Activated effector memory CD4-positive, alpha-beta T cell treated with Interleukin-2 at 50 U/mL for 16 hours (primary cell): ENCODE measurements at regions not wholly inside any gene's neighbourhood (a gene's known extent, or its start where the extent isn't known, plus 50 kb on each side); places are given as distances from the start of the nearest gene placed in this dataset.

Experiments
- DNase-seq: peaks from one replicate; pipeline ENCODE4 v3.0.0-alpha.2; 2020

DNA sequence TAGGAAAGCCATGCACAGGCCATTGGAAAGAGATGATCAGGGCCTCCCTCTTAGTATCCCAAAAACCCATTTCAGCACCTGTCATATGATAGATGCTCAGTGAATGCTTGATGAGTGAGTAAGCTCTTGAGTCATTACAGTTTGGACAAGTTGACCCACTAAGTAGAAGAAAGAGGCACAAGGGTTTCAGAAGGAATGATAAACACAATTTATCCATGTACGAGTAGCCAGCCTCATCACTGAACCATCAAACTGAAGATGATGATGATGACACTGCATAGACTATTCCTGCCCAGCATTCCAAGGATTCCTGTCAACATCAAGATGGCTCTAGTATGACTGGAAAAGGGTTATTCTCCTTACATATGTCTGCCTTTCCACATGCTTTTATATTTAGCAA lies 596.0 kb downstream of the BCL11A start:
- no peak for DNase-seq

DNA sequence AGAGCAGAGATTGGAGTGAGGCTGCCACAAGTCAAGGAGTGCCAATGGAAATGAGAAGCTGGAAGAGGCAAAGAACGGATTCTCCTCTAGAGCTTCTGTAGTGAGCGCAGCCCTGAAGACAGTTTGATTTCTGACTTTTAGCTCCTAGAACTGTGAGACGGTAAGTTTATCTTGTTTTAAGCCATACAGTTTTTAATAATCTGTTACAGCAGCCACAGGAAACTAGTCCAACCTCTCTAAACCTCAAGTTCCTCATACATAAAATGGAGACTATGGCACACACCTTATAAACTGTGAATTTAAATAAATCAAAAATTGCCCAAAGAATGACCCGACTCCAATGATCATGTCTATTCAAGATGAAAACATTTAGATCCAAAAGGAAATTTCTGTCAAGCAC lies 596.5 kb downstream of the BCL11A start:
- DNase-seq = no peak

DNA sequence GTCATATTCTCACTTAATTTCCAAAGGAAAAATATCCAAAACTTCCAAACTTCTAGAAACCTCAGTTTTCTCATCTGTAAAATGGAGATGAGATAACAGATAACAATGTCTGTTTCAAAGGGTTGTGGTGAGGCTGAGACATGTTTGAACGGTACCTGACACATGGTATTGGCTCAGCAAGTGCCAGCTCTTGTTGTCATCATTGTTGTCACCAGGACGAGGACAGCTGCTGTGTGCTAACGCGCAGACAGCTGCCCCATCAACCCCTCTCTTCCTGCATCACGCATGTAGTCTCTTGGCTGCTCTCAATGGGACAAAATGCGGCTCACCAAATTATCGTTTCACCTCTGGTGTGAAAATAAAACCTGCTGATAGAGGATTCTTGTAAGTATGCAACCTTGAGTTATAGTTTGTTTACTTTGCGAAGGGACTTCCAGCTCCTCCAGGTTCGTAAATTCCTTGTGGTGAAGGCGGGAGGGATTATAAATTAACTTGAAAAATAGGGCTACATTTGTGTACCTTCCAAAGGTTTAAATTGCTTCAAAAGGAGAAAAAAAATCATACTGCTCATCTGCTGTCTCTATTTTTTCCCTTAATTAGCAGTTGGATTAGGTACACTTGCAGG lies 605.4 kb downstream of the BCL11A start:
- no peak for DNase-seq

DNA sequence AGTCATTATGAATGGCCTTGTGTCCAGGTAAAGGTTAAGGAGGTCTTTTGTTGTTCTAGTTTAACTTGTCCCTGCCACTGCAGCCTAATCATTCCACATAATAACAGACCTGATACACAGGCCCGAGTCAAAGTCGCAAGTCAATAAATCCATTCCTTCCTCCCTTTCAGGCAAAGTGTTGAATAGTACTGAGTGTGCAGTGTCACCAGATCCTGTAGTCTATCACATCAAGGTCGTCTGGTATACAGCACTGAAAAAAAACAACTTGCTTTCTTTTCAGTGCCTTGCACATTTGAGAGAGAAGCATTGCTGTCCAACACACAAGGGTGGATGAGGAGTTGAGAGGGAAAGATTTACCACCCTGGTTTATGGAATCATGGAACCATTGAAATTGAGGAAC lies 606.2 kb downstream of the BCL11A start:
- DNase-seq = no peak

DNA sequence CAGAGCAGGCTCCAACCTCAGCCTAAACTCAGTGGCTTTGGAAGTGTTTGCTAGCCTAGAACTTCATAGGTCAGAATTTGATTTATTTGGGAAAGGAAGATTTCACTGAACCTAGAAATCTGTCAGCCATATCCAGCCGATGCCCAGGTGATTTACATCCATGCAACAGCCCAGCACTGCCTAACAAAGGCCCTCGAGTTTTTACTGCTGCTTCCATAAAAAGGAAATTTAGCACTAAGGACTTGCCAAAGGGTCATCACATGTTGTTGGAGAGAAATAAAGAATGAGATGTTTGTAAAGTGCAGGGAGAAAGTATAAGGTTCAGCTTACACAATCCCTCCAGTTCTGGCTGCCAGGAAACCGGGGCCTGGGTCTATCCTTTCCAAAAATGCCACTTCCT lies 614.2 kb downstream of the BCL11A start:
- no peak for DNase-seq

DNA sequence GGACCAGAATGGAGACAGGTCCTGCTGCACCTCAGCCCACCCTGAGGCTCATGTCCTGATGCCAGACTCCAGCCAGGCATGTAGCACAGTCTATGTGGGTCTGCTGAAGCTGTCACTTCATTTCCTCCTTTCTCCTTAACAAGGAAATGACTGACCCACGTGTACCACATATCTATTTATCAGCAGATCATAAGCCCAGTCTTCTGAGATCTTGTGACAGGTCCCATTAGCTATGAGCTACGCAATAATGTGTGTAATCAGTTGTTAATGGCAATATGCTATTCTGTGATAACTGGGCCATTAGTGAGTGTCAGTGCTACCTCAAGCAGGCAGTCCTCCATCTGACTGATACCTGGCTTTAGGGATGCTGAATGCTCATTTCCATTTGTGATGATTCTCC lies 615.3 kb downstream of the BCL11A start:
- no peak for DNase-seq

DNA sequence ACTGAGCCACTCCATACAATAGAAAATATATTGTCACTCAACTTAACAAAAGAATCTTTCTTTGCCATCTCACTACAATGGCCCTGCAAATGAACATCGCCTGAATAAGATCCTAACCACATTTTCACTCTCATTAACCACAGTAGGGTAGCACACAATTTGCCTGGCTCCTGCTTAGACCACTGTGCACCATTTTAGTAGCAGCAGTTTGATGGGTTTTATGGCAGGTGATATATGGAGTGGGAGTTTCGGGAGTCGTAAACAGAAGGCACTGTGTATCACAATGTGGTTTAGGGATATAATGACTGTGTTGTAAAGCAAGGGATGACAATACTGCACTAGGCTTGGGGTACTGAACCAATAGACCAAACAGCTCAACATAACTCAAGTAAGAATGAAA lies 617.4 kb downstream of the BCL11A start:
- no peak for DNase-seq

DNA sequence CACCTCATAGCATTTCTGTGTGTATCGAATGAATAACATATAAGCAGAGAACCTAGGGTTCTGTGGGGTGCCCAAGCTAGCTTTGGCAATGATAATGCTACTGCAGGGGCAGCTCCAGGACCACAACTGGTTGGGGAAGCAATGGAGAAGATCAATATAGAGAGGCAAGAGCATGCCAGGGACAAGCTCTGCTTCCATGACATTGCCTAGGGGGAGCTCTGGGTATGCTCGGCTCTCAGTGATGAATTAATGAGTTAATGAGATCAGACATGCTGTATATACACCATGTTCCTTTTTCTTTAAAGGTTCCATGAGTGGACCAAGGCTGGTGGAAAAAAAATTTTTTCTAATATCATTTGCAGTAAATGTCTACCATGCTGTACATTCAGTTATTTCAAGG lies 618.4 kb downstream of the BCL11A start:
- no peak for DNase-seq

DNA sequence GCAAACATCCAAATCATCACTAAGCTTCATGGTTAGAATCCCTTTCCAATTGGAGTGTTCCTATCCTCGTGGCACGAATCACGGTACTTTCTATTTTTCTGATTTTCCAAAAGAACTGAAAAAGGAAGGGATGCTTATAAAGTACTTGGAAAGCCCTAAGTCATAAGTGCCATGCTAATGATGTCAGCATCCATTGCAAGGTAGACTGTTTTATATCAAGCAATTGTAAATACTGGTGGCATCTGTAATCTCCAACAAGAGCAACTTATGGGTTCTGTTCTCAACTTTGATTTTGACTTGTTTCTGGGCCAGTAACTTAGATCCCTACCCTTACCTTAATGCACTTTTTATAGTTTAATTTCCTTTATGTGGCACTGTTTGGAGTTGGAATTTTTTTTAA lies 619.5 kb downstream of the BCL11A start:
- no peak for DNase-seq

DNA sequence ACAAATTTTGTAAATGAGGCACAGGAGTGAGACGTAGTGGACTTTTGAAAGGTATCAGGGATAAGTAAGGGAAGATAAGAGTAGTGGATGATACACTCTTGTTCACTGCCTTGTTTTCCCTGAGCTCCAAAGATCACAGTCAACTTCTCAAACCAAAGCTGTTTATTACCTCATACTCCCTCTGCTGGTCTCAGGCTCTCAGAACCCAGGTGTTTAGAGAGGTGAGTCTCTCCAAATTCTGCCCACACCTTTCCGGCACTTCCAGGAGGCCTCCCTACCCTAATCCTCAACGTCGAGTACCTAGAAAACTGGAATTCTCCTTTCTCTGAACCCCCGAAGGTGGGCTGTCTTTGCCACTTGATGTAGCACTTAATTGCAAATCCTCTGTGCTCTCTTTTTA lies 621.1 kb downstream of the BCL11A start:
- no peak for DNase-seq

DNA sequence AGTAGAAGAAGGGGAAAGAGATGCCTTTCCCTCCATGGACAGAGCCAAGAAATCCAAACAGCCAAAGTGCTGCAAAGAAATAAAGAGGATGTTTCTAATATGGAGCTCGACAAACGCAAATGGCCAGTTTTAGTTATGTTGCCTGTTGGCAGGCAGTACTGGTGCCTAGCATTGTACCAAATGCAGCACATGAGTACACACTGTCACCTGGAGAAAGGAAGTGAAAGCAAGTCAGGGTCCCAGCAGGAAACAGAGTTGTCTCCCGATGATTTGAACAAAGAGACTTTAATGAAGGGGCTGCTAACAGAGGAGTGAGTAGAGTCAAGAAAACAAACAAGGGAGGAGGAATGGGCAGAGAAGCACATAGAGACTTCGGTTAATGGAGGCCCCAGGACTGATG lies 623.0 kb downstream of the BCL11A start:
- DNase-seq = no peak

DNA sequence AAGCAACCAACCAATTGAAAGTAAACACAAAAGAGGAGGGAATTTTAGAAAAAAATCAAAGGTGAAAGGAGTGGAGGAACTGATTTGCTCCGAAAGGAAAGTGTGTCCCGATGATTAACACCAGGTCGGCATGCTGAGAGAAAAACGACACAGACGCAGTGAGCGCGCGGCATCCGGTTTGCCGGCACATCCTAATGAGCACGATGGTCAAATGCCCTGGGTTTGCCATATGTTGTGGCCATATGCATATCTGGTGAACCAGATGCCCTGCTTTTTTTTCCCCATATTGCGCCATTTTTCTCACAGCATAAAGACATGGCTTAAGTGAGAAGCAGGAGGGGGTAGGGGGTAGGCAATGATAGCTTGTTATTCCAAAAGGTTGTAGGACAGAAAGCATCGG lies 626.7 kb downstream of the BCL11A start:
- DNase-seq = no peak

DNA sequence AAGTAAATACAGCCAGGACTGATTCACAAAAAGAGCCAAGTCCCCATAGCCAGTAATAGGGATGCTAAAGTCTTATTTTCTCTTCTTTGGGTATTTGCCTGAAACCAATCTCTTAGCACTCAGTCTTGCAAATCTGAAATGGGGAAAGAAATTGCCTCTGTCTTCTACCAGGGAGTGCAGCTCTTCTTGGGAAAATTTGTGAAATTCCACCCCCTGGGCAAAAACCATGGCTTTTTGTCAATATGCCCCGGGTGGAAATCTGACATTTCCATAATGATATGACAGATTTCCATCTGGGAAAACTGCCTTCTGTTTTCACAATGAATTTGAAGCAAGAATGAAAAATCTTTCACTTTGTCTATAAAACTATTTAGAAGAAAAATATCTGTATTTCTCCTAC lies 628.1 kb downstream of the BCL11A start:
- DNase-seq = no peak

DNA sequence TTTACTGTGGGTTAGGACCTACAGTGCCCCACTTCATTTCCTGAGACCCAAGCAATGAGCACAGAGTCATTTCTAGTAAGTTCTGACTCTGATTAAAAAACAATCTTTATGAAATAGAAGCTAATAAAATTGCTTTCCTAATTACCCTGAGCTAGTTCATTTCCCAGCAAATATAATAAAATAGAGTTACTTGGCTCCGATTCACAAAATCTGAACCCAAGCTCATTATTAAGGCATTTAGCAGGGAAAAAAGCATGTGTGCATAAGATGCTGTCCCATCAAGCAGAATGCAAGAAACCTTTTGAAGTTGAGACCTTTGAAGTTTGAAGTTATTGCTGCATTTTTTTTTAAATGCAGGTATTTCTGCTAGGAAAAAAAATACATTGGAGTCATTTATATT lies 629.1 kb downstream of the BCL11A start:
- DNase-seq = no peak

DNA sequence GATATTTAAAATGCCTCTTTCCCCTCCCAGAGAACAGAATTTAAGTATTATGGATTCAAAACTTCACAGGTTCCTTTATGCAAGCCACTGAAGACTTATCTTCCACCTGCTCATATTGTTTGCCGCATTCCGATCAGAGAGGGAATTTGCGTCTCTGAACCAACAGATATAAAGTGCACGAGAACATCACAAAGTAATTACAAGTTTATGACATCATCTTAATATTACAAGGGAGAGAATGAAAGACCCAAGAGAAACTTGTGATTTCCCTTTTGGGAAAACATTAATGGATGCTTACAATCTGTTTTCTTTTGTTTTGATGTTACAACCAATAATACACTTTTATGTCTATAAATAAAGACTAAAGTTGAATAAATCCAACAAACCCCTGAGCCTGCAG lies 631.0 kb downstream of the BCL11A start:
- no peak for DNase-seq

DNA sequence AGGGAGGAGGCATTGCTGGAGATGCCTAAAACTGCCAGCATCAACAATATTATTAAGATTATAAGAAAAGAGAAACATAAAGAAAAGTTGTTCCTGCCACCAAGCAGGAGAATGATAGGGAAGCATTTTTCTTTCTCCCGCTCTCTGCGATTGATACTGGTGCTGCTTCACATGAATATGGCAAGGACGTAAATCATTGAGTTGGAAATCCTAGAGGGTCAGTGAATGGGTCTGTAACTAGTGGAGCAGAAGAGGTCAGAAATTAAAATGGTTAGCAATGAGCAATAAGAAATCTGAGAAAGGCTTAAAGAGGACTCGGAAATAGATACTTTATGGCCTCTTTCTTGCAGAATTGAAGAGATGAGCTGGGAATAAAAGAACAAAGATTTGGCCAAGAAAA lies 631.7 kb downstream of the BCL11A start:
- no peak for DNase-seq

DNA sequence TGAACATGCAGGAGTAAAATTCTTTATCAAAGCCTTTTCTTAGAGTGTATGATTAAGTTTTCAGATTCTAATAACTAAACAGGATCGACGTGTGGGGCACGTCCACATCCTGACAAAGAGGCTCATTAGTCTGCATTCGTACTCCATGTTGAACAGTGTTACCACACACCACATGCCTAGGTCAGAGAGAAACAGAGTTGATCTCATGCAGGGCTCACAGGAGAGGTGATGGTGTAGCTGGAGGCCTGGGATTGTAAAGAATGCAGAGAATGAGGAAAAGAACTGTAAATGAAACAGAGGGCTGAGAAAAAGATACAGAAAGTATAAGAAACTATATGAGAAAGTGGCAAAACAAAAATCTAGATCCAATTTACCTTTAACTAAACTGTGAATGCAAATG lies 632.5 kb downstream of the BCL11A start:
- no peak for DNase-seq

DNA sequence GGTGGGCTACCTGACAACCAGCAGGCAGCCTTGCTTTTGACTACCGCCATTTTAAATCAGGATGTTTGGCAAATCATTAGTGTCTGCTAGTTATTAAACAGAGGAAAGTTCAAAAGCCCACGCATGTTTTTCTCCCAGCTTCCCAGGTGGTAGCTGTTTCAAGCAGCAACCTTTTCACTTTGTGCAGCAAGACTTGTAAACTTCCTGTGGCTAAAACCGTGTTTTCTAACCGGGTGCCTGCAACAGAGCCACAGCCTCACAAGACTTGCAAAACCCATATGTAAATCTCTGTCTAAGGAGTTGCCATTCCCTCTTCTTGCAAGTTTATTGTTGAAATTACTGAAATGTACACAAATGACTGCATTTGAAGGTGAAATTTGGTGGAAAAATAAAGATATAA lies 633.1 kb downstream of the BCL11A start:
- no peak for DNase-seq

DNA sequence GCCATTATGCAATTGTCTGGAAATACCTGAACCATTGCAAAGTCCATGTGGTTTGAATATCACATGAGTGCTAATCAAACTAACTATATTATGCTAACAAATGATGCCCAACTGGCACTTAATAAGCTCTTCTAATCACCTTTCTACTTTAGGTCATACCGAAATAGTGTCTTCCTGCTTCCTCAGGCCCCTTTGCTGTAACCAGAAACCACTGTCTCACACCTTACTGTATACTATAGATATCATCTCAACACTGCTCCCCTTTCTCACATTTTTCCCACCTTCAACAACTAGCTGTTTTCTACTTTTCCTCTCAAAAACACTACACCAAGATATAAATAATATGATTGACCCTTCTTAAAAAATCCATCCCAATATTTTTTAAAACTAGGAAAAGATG lies 633.9 kb downstream of the BCL11A start:
- no peak for DNase-seq

DNA sequence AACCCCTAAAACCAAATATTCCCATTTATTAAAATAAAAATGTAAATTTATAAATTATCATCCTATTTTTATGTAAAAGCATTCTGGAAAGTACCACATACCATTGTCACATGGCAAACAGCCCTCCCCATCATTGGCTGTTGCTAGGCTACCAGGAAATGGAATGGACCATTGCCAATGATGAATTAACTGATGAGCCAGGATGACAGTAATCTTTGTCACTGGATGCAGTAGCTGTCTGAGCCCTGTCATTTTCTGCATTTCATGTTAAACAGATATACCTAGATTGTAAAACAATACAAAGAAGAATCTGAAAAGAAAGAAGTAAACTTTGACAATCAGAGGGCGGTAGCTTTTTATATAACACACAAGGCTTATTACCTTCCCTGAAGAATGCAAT lies 641.4 kb downstream of the BCL11A start:
- DNase-seq = no peak

DNA sequence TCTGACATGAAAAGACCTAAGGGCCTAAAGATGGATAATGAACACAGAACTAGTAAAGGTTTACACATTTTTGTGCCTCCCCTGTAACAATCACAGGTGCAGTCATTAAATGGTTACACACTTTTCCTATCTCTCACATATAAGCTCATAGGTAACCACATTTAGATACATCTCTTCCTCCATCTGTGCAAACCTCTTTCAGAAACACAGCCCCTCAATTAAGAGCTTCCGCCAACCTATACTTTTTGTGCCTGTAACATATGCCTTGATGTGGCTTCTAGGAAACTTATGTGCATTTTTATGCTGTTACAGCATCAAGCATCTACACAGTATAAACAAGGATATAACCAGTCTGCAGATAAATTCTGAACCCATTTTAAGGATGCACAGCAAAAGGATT lies 643.3 kb downstream of the BCL11A start:
- DNase-seq = no peak

DNA sequence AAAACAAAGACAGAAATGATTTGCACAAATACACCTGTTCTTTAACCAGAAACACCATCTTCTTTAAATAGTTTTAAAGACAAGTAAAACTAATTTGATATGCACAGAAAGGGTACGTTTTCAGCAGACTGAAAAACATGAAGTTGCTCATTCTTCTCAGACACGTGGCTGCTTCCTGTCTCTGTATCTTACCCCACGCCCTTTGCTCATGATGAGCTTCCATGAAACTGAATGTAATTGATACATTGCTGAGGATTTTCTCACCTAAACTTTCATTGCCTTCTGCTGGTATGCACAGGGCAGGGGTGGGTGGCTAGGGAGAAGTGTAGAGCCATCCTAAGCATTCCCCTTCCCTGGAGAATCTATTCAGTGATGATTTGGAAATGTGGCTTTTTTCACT lies 644.3 kb downstream of the BCL11A start:
- no peak for DNase-seq

DNA sequence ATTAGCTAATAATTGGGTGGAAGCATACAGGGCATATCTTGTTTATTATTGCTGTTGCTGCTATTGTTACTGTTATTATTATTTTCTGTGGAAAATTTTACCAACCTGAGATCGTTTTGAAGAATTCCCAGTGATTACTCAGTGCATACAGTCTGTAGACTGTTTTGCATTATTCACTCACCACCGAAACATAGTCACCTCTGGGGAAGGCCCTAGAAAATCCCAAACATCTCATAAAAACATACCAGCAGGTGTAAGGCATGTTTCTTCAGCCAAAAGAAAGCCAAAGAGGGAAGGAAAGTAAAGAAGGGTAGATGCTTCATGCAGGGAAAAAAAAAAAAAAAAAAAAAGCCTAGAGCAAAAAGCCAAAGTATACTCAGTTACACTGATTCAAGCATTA lies 647.7 kb downstream of the BCL11A start:
- no peak for DNase-seq

DNA sequence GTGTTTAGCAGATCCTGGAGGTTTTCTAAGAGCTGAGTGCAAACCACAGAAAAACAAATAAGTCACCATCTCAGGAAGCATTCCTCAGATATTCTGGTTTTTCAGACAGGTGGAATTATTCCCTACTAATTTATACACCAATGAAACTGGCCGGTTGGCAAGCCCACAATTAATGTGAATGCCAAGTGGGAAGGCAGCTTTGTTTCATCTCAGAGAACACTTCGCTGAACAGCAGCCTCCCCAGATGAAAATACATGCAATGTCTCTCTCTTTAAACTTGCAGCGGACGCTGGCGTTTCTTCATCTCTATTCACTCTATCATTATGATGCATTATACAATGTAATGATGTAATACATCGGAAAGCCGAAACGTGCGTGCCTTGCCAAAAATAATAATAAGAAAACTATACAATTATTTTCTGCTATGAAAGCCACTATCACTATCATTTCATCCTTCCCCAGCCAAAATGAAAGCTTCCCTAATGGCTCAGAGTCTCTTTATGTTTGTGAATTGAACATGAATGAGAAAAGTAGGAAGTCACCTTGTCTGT lies 649.4 kb downstream of the BCL11A start:
- no peak for DNase-seq

DNA sequence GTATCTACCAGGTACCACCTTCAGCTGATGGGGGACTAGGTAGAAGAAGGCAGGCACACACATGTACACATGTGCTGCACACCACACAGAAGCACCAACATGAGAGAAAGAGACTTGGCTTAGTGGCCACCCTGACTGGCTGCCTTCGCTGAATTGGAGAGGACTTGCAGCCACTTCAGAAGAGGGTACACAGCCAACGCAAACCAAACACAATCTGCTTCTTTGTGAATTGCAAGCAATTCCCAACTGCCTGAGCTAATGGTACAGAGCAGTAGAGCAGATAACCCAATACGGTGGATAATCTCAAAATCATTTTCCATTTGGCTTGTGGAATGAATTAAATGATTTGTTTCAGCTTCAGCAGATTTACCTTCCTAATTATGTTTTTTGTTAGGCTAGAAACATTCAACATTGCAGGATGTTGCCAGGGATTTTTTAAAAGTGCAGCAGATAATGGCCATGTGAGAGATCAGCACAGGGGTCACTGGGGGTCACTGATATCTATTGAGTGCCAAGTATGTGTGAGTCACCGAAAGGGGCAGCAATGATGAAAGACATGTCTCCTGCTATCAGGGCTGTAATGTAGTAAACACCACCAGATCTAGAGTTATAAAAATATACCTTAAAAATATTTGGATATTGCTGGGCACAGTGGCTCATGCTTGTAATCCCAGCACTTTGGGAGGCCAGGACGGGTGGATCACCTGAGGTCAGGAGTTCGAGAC lies 652.6 kb downstream of the BCL11A start:
- no peak for DNase-seq
